GM12873 (cell line): ENCODE measurements at regions not wholly inside any gene's neighbourhood (a gene's known extent, or its start where the extent isn't known, plus 50 kb on each side); places are given as distances from the start of the nearest gene placed in this dataset.

ENCODE experiments used
- TF ChIP-seq, protein P1 (sequence below): IDR thresholded peaks from 2 replicates; pipeline ENCODE4 v1.5.1; 2012; ENCODE audit warnings: low read depth, mild to moderate bottlenecking, moderate library complexity, low read length, control low read depth; ENCODE audit not compliant: insufficient read depth; ENCODE audit errors: missing control alignments

GRCh38 chr10:78660446-78661106, 408.2 kb upstream of the ZMIZ1 start:
- TF ChIP-seq, protein P1, sequence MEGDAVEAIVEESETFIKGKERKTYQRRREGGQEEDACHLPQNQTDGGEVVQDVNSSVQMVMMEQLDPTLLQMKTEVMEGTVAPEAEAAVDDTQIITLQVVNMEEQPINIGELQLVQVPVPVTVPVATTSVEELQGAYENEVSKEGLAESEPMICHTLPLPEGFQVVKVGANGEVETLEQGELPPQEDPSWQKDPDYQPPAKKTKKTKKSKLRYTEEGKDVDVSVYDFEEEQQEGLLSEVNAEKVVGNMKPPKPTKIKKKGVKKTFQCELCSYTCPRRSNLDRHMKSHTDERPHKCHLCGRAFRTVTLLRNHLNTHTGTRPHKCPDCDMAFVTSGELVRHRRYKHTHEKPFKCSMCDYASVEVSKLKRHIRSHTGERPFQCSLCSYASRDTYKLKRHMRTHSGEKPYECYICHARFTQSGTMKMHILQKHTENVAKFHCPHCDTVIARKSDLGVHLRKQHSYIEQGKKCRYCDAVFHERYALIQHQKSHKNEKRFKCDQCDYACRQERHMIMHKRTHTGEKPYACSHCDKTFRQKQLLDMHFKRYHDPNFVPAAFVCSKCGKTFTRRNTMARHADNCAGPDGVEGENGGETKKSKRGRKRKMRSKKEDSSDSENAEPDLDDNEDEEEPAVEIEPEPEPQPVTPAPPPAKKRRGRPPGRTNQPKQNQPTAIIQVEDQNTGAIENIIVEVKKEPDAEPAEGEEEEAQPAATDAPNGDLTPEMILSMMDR: no peak

DNA sequence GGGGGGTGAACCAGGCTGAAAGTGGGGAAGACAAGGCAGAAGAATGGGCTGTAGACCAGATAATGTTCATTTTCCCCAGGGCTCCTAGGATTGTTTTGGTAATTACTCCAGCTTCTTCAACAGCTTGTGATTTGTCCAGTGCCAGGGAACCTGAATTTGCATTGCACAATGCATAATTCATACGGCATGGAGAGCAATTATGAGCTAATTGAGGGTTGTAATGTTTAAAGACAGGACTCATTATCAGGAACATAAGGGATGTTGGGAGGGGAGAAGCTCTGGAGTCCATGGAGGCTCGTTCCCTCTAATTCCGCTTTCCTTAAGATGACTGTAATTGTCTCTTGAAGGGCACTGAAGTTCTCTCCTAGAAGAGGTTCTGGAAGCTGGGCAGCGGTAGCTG, 405.0 kb upstream of the ZMIZ1 start:
- TF ChIP-seq, protein P1: no peak

DNA sequence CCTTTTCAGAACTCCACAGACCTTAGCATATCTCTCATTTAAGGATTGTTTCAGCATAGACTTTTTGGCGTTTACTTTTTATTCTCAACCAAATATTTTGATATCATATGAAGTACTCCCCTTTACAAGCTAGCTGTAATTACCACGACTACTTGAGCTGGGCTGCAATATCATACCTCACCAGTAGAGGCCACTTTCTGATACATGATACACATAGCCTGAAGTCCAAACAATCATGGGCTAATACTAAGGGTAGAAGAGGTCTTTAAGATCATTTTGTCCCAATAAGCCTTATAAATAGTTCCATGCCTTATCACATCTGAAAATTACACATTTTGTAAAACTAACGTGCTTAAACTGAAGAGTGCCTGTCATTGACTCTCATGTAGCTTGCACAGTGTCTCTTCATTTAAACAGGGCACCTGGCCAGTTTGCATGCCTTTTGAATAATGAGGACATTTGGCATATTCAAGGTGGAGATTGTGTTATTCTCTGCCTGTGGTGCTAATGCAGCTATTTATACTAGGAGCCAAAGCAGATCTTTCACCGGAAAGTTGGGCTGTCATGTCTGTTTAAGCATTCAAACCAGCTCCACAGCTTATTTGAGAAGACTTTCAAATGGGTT, 403.7 kb upstream of the ZMIZ1 start:
- TF ChIP-seq, protein P1: peak; percentile 65

GRCh38 chr10:78672918-78673317, 395.8 kb upstream of the ZMIZ1 start:
- TF ChIP-seq, protein P1: no peak

GRCh38 chr10:78684947-78685346, 383.8 kb upstream of the ZMIZ1 start:
- TF ChIP-seq, protein P1: no peak

GRCh38 chr10:78685466-78686103, 383.2 kb upstream of the ZMIZ1 start:
- TF ChIP-seq, protein P1: no peak

DNA sequence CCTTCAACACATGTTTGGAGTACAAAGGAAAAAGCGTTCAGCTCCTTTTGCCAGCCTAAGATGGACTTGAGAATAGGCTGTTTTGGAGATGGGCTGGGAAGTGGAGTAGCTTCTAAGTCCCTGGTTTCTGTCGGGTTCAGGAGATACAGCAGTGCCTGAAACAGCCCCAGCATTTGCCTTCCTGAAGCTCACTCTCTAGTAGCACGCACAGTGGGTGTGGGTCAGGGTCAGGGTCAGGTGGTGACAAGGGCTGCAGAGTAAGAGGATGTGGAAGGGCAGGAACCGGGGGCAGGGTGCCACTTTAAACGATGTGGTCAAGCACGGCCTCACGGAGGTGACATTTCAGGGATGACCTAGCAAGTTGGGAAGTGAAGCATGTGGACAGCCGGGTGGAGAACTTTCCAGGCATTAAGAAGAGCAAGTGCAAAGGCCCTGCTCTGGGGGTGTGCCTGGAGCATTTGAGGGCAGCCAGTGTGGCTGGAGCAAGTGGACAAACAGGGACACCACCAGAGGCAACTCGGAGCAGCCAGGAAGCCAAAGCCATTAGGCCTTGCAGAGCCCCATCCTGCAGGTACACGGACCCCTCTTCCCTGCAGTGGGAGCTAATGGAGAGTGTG, 382.2 kb upstream of the ZMIZ1 start:
- TF ChIP-seq, protein P1: no peak
